ENCODE measurements at regions not wholly inside any gene's neighbourhood (a gene's known extent, or its start where the extent isn't known, plus 50 kb on each side); places are given as distances from the start of the nearest gene placed in this dataset.
A peak's percentile ranks its signal among the peaks of the same experiment; 100 is the strongest.

DNA sequence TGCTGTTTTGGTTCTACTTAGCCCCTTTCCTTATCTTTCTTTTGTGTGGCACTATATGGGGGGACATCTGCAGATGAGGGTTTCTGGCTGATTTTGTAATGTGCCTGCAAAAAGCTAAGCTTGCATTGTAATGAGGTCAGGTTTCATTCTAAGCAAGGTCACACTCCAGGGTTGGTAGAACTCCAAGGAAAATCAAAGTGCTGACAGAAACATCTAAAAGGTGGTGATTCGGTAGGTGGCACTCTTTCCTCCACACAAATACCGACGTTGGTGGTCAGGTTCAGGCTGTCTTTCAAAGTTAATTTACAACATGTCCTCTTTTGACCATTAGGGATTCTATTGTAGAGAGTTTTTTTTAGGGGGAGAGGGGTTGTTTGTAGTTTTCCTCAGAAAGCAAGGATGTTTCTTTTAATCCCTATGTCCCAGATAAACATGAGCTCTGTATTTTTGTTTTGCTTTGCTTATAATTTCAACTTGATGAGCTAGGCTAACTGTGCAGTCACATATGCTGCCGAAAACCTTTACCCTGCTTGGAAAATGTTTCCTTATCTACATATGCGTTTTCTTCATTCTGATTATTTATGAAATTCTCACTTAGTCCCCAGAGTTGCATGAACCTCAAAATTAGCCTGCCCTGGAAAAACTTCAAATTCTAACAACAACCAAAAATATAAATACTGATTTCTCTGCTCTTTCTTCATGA is 434.2 kb downstream of the PPARGC1A start:
- Histone ChIP-seq H3K27me3 (no peaks in the 10 kb centered on the region), H3K4me3 (no peak overlapping the region), H3K36me3 (no peaks in the 10 kb centered on the region), H3K4me1 (peaks cover 0 to 4% (median 2%) of the 10 kb centered on the region in 4 donors), H3K9me3 (no peaks in the 10 kb centered on the region), H3K27ac (no peak overlapping the region)
- WGBS, 2 donors (ENCODE audit: low coverage in 1 of 2): 23 to 39% methylated on average over 5 of the region's 5 CpGs
- DNase-seq: no peak
- intact Hi-C loops (cut with DNase I; ENCODE audit: low total_unique reads) (no loop called here), in situ Hi-C loops (cut with MboI; ENCODE audit: low pct_ligation_motif_present in 1 of 4, low pct_unique_long_range_greater_than_20kb in 1 of 4, low sequenced_read_pairs in 3 of 4) (no loop called here)
- TF ChIP-seq EP300 (IDR thresholded peaks at IDR 0.05; ENCODE audit: low read depth) (no peak), POLR2A (IDR thresholded peaks at IDR 0.05) (no peak)
- TF ChIP-seq, protein P1, sequence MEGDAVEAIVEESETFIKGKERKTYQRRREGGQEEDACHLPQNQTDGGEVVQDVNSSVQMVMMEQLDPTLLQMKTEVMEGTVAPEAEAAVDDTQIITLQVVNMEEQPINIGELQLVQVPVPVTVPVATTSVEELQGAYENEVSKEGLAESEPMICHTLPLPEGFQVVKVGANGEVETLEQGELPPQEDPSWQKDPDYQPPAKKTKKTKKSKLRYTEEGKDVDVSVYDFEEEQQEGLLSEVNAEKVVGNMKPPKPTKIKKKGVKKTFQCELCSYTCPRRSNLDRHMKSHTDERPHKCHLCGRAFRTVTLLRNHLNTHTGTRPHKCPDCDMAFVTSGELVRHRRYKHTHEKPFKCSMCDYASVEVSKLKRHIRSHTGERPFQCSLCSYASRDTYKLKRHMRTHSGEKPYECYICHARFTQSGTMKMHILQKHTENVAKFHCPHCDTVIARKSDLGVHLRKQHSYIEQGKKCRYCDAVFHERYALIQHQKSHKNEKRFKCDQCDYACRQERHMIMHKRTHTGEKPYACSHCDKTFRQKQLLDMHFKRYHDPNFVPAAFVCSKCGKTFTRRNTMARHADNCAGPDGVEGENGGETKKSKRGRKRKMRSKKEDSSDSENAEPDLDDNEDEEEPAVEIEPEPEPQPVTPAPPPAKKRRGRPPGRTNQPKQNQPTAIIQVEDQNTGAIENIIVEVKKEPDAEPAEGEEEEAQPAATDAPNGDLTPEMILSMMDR (IDR thresholded peaks at IDR 0.05): peak in 2 of 5 experiments; percentile 13 to 14

DNA sequence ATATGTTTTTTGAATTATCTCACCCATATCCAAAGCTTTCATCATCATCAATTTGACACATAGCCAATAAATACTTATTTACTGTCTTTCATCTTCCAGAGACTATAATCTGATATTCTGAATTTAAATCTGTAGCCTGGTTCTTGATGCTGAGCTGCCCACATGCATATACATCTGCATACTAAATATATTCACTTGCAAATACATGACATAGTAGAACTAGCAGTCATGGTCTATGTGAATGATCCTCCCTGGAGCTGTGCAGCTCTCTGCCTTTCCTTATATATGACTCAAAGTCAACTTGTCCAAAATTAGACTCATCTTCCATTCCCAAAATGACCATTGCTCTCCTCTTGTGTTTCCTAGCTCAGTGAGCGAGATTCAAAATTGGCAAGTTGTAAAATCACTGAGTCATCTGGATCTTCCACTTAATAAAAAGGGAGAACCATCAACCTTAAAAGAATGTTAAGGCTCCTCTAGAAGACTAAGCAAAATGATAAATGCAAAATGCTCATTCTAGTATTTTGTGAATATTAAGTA is 448.2 kb downstream of the PPARGC1A start:
- intact Hi-C loops (cut with DNase I; ENCODE audit: low total_unique reads) (no loop called here), in situ Hi-C loops (cut with MboI; ENCODE audit: low pct_ligation_motif_present in 1 of 4, low pct_unique_long_range_greater_than_20kb in 1 of 4, low sequenced_read_pairs in 3 of 4) (no loop called here)
- no peak overlapping the region for H3K27ac ChIP-seq
- no peak for DNase-seq
- H3K4me1 ChIP-seq: no peaks in the 10 kb centered on the region
- H3K27me3 ChIP-seq: no peaks in the 10 kb centered on the region
- H3K36me3 ChIP-seq: no peaks in the 10 kb centered on the region
- WGBS, 2 donors (ENCODE audit: low coverage in 1 of 2): 82 to 83% methylated on average over 1 of the region's 1 CpG
- TF ChIP-seq POLR2AphosphoS5 (IDR thresholded peaks at IDR 0.05): no peak
- TF ChIP-seq, protein P1 (IDR thresholded peaks at IDR 0.05): no peak
- no peak for TF ChIP-seq POLR2A (IDR thresholded peaks at IDR 0.05)
- no peak for TF ChIP-seq EP300 (IDR thresholded peaks at IDR 0.05; ENCODE audit: low read depth)
- H3K4me3 ChIP-seq: no peak overlapping the region
- H3K9me3 ChIP-seq: no peaks in the 10 kb centered on the region

DNA sequence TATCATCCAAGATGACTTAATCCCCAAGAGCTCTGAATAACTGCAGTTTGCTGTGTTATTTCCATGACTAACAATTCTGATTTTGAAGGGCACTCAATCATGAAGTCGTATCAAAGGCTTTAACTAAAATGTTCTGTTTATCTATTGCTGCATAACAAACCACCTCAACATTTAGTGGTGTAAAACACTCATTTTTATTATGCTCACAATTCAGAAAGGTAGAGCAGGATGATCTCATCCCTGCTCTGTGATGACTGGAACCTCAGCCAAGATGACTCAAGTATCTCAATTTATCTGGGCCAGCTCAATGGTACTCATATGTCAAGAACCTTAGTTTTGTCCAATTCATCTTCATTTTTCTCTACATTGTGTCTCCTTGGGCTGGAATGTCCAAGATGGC is 451.1 kb downstream of the PPARGC1A start:
- DNase-seq: no peak
- Histone ChIP-seq H3K27ac (no peak overlapping the region), H3K27me3 (no peaks in the 10 kb centered on the region), H3K4me1 (no peaks in the 10 kb centered on the region), H3K9me3 (no peaks in the 10 kb centered on the region), H3K4me3 (no peak overlapping the region), H3K36me3 (no peaks in the 10 kb centered on the region)
- WGBS, 2 donors (ENCODE audit: low coverage in 1 of 2): 53 to 72% methylated on average over 1 of the region's 1 CpG
- TF ChIP-seq POLR2A (IDR thresholded peaks at IDR 0.05) (no peak), EP300 (IDR thresholded peaks at IDR 0.05; ENCODE audit: low read depth) (no peak), POLR2AphosphoS5 (IDR thresholded peaks at IDR 0.05) (no peak)
- TF ChIP-seq, protein P1 (IDR thresholded peaks at IDR 0.05): no peak
- in situ Hi-C loops (cut with MboI; ENCODE audit: low pct_ligation_motif_present in 1 of 4, low pct_unique_long_range_greater_than_20kb in 1 of 4, low sequenced_read_pairs in 3 of 4): no loop called here
- intact Hi-C loops (cut with DNase I; ENCODE audit: low total_unique reads): no loop called here

DNA sequence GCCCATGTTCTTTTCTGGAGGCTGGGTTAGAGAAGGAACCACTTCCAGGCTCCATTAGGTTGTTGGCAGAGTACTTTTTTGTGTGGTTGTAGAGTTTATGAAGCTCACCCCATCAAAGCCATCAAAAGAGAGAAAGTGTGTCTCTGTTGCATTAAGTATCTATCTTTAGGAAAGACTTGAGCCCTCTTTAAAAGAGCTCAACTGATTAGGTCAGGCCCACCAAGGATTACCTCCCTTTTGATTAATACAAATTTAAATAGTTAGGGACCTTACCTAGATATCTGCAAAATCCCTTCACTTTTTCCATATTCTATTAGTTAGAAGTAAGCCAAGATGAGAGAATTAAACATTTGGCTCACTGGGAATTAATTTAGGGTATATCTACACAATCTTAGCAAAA is 460.4 kb downstream of the PPARGC1A start:
- in situ Hi-C loops (cut with MboI; ENCODE audit: low pct_ligation_motif_present in 1 of 4, low pct_unique_long_range_greater_than_20kb in 1 of 4, low sequenced_read_pairs in 3 of 4) (no loop called here), intact Hi-C loops (cut with DNase I; ENCODE audit: low total_unique reads) (no loop called here)
- Histone ChIP-seq H3K27ac (no peak overlapping the region), H3K36me3 (no peaks in the 10 kb centered on the region), H3K27me3 (no peaks in the 10 kb centered on the region), H3K4me1 (no peaks in the 10 kb centered on the region), H3K9me3 (no peaks in the 10 kb centered on the region), H3K4me3 (no peak overlapping the region)
- no peak for DNase-seq
- TF ChIP-seq POLR2A (IDR thresholded peaks at IDR 0.05) (no peak), EP300 (IDR thresholded peaks at IDR 0.05; ENCODE audit: low read depth) (no peak), POLR2AphosphoS5 (IDR thresholded peaks at IDR 0.05) (no peak)
- TF ChIP-seq, protein P1 (IDR thresholded peaks at IDR 0.05): no peak

All from transverse colon (tissue), 4 donors.